Activated CD4-positive, alpha-beta T cell treated with anti-CD3 and anti-CD28 coated beads for 4 hours (primary cell): ENCODE measurements at regions not wholly inside any gene's neighbourhood (a gene's known extent, or its start where the extent isn't known, plus 50 kb on each side); places are given as distances from the start of the nearest gene placed in this dataset.

Experiments used
- DNase-seq, 2 donors: peaks; one replicate each; pipeline ENCODE4 v3.0.0-alpha.2; 2020

GRCh38 chr6:150713487-150713886 is 113.8 kb downstream of the PLEKHG1 start:
- DNase-seq, result no peak

GRCh38 chr6:150713931-150714330 is 114.2 kb downstream of the PLEKHG1 start:
- no peak for DNase-seq

GRCh38 chr6:150715133-150715532 is 115.4 kb downstream of the PLEKHG1 start:
- DNase-seq, result no peak

- DNase-seq, result no peak
These were observed 117.7 kb downstream of the PLEKHG1 start for GRCh38 chr6:150717419-150717818.

GRCh38 chr6:150719099-150719766 is 119.5 kb downstream of the PLEKHG1 start:
- no peak for DNase-seq

GRCh38 chr6:150719831-150720230 is 120.1 kb downstream of the PLEKHG1 start:
- DNase-seq, result no peak

- no peak for DNase-seq
These were observed 121.1 kb downstream of the PLEKHG1 start for GRCh38 chr6:150720774-150721233.

GRCh38 chr6:150721418-150722266 is 122.0 kb downstream of the PLEKHG1 start:
- no peak for DNase-seq

- no peak for DNase-seq
These were observed 123.1 kb downstream of the PLEKHG1 start for GRCh38 chr6:150722614-150723344.

- no peak for DNase-seq
These were observed 123.6 kb downstream of the PLEKHG1 start for GRCh38 chr6:150723345-150723658.

GRCh38 chr6:150723857-150724256 is 124.2 kb downstream of the PLEKHG1 start:
- DNase-seq, result no peak

GRCh38 chr6:150725795-150726194 is 126.1 kb downstream of the PLEKHG1 start:
- no peak for DNase-seq

GRCh38 chr6:150729188-150729748 is 129.6 kb downstream of the PLEKHG1 start:
- DNase-seq, result no peak

- no peak for DNase-seq
These were observed 131.2 kb downstream of the PLEKHG1 start for GRCh38 chr6:150730801-150731457.

- DNase-seq, result no peak
These were observed 132.6 kb upstream of the MTHFD1L start for GRCh38 chr6:150732765-150733539.

- no peak for DNase-seq
These were observed 131.8 kb upstream of the MTHFD1L start for GRCh38 chr6:150733726-150734125.

GRCh38 chr6:150734235-150734634 is 131.3 kb upstream of the MTHFD1L start:
- DNase-seq, result no peak

- DNase-seq, result no peak
These were observed 130.1 kb upstream of the MTHFD1L start for GRCh38 chr6:150735341-150735851.

GRCh38 chr6:150738092-150738629 is 127.3 kb upstream of the MTHFD1L start:
- DNase-seq, result no peak

GRCh38 chr6:150739711-150740349 is 125.7 kb upstream of the MTHFD1L start:
- DNase-seq, result no peak

GRCh38 chr6:150740453-150740852 is 125.0 kb upstream of the MTHFD1L start:
- no peak for DNase-seq
